ENCODE measurements at regions not wholly inside any gene's neighbourhood (a gene's known extent, or its start where the extent isn't known, plus 50 kb on each side); places are given as distances from the start of the nearest gene placed in this dataset.
"Not testable (repeated sequence)": the region's sequence is repeated elsewhere in the genome, so short reads cannot be mapped to it uniquely, and the experiment has no call there.

DNA sequence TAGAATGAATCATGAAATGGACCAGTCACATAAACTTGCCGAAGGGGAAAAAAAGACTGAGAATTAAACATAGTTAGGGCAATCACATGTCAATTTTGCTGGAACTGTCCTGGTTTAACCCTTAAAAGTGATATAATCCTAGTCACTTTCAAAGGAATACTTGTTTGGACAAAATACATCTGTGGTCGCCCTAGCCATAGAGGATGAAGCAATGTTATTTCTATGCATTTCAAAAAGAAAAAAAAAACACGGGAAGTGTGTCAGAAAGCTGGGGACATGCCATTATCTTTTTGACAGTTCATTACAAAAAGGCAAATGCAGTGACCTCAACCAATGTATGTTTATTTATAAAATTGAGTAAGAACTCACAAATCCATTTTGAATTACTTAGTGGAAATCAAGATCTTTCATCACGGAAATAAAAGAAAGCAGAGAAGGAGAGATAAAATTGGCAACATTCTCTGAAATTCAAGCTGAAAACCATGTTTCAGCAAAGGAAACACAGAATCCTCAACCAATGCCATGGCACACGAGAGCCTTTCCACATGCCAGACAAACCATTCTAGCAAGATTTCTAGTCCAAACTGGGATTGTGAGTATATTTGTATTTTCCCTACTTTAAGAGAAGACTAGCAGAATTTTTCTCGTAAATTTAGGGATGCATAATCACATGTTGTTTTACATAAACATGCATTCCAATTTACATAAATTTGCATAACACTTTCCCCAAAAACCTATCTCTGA, 854.3 kb upstream of the ACVR2A start:
- DNase-seq (ENCODE audit: low read depth in 2 of 3, low spot score in 2 of 3): no peak

DNA sequence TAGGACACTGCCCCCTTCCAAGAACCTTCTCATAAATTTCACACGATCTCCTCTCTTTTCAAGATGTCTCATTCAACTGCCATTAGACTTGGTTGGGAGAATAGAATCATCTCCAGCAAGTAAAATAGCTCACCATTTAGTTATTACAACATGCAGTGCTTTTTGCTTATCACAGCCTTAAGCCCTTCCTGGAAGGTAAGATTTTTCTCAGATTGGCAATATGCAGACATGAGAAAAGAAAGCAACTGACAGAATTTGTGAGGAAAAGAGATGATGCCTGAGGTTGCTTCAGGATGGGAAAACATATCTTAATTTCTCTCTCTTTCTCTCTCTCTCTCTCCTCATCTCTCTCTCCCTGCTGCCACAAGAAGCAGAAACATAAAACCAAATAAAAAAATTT, 855.1 kb upstream of the ACVR2A start:
- DNase-seq (ENCODE audit: low read depth in 2 of 3, low spot score in 2 of 3): no peak

DNA sequence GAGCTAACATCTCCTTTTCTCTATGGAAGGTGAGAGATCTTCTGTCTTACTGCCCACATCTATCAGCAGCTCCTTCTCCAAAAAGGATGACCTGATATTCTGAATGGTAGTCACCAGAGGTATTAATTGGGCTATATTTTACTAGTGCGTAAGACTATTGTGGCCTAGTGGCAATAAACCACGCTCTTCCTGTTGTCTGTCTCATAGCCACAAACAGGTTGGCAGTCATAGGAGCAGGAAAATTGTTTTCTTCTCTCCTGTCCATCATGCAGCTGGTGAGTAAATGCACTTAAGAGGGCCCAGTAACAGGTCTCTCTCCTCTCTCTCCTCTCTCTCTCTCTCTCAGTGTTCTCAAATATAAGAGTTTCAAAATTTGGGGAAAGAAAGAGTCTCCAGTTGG, 856.8 kb upstream of the ACVR2A start:
- DNase-seq (ENCODE audit: low read depth in 2 of 3, low spot score in 2 of 3): no peak

DNA sequence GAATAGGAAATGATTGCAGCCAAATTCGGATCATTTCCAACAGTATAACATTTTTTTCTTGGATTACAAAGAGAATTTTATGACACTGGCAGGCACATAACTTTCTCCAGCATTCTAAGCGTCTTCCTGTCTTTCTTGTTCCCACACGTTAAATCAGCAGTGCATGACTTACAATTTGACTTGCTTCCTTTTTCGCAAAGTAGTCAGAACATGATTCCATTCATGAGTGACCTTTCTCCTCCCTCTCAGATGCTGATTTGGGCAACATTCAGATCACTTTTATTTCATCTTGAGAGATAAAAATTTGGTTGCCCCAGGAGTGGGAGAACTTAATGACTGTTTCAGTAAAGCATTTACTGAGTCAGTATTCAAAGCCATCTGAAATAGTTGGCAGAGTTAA, 858.7 kb upstream of the ACVR2A start:
- no peak for DNase-seq (ENCODE audit: low read depth in 2 of 3, low spot score in 2 of 3)

GRCh38 chr2:146985753-146986152, 859.1 kb upstream of the ACVR2A start:
- no peak for DNase-seq (ENCODE audit: low read depth in 2 of 3, low spot score in 2 of 3)

GRCh38 chr2:146984014-146984413, 860.8 kb upstream of the ACVR2A start:
- DNase-seq (ENCODE audit: low read depth in 2 of 3, low spot score in 2 of 3): no peak

DNA sequence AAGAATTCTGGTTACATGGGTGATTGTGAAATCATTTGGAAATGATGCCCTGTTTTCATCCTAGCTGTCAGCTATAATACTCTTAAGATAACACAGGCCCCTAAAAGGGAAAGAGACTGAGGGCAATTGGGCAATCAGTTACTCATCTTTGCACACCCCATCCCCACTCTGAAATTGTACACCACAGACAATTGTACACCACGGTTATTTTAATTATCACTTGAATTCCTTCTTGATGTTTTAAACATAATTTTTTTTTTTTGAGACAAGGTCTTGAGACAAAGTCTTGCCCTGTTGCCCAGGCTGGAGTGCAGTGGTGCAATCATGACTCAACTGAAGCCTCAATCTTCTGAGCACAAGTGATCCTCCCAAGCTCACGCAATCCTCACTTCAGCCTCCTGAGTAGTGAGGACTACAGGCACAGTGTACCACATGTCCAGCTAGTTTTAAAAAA, 862.4 kb upstream of the ACVR2A start:
- no peak for DNase-seq (ENCODE audit: low read depth in 2 of 3, low spot score in 2 of 3)

DNA sequence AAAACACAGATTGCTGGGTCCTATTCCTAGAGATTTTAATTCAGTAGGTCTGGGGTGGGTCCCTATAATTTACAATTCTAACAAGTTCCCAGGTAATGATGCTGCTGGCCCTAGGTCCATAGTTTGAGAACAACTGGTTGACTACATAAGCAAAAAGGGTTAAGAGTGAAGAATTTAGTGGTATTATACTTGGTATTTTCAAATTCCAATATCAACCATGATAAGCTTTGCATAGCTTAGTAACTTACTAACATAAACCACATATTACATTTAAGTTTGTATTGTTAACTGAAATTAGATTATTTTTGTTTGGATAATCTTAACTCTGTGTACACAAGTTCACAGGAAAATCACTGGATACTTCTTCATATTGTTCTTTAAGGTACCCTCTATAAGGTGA, 862.9 kb upstream of the ACVR2A start:
- DNase-seq (ENCODE audit: low read depth in 2 of 3, low spot score in 2 of 3): no peak

DNA sequence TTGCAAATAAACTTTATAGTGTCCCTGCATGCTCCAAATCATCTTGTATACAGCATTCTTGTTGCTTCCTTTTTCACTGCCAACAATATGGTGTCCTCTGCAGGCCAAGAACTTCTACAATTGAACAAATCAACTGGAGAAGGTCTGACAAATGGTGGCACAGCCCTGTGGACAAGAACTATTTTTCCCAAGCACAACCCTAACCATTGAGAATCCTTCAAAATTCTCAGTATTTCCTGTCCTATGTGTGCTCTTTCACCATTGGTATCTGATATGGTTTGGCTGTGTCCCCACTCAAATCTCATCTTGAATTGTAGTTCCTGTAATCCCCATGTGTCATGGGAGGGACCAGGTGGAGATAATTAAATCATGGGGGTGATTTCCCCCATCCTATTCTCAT, 865.1 kb upstream of the ACVR2A start:
- DNase-seq (ENCODE audit: low read depth in 2 of 3, low spot score in 2 of 3): no peak

- DNase-seq (ENCODE audit: low read depth in 2 of 3, low spot score in 2 of 3): no peak
Observed at GRCh38 chr2:146978577-146979555, 866.0 kb upstream of the ACVR2A start.

DNA sequence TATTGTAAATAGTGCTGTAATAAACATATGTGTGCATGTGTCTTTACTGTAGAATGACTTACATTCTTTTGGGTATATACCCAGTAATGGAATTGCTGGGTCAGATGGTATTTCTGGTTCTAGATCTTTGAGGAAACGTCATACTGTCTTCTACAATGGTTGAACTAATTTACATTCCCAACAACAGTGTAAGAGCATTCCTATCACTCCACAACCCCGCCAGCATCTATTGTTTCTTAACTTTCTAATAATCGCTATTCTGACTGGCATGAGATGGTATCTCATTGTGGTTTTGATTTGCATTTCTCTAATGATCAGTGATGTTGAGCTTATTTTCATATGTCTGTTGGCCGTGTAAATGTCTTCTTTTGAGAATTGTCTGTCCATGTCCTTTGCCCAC, 873.8 kb upstream of the ACVR2A start:
- not testable (repeated sequence) for DNase-seq (ENCODE audit: low read depth in 2 of 3, low spot score in 2 of 3)

GRCh38 chr2:146969703-146970102, 875.1 kb upstream of the ACVR2A start:
- not testable (repeated sequence) for DNase-seq (ENCODE audit: low read depth in 2 of 3, low spot score in 2 of 3)

GRCh38 chr2:146964494-146964893, 880.3 kb upstream of the ACVR2A start:
- no peak for DNase-seq (ENCODE audit: low read depth in 2 of 3, low spot score in 2 of 3)

DNA sequence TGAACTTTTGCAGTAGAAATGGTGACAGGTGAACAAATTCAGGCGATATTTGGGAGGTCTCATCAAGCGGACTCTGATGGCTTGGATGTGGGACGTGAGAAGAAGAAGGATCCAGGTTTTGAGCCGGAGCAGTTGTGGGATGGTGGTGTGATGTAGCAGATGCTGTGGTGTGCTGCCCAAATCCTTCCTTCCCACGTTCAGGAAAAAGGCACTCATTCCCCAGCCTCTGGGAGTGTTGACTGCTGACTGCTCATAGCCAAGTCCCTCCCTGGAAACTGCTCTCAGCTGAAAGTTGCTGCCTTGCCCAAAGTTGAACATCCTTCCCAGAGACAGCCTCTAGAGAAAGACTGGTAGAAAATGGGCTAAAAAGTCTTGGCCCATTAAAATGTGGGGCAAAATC, 890.3 kb upstream of the ACVR2A start:
- DNase-seq (ENCODE audit: low read depth in 2 of 3, low spot score in 2 of 3): no peak

DNA sequence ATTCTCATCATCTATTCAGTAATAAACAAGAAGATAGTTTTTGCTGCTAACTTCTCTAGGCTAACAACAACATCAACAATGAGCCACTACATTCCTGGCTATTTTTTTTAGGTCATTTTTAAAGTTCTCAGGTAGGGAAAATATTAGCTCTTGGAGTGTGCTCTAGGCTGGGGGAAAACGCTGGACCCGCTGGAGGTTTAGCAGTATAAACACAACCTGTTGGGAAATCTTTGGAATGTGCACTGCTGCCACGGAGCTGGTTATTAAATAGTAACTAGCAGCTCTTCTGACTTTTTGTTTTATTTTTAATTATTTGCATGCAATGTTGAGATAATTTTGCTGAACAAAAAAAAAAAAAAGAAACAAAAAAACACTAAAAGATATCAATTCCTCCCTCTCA, 892.1 kb upstream of the ACVR2A start:
- DNase-seq (ENCODE audit: low read depth in 2 of 3, low spot score in 2 of 3): no peak

DNA sequence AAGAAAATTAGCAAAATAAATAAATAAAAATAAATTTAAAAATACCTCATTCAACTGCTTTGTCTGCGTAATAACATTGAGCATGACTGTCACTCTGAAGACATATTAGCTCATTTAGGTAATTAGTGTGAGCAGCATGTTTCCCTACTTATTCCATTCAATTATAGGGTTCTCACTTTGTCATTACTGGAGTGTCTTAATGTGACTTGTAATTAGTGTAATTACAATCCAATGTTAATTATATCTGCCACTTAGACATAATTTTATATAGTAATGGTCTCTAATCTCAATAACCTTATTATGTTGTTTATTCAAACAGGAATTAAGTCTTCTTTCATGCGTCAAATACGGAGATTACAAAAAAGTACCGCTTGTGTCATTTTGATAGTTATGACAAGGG, 893.9 kb upstream of the ACVR2A start:
- DNase-seq (ENCODE audit: low read depth in 2 of 3, low spot score in 2 of 3): no peak

- DNase-seq (ENCODE audit: low read depth in 2 of 3, low spot score in 2 of 3): no peak
Observed at GRCh38 chr2:146950361-146950760, 894.5 kb upstream of the ACVR2A start.

- no peak for DNase-seq (ENCODE audit: low read depth in 2 of 3, low spot score in 2 of 3)
Observed at GRCh38 chr2:146949400-146949799, 895.4 kb upstream of the ACVR2A start.

DNA sequence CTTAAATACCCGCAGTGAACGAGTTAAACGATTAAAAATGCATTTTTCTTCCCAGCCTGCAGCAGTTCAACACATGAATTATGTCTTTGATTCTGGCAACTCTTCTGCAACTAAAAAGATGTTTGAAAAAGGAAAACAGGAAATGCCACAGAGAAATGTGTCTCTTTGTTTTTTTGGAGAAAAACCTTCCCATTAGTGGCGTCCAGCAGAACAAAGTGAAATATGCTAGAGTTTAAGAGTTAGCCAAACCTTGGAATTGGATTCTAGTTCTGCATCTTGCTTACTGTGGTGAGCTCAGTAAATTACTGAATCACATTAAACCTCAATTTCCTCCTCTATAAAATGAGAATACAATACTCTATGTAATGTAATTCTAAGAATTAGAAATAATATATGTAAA, 900.2 kb upstream of the ACVR2A start:
- DNase-seq (ENCODE audit: low read depth in 2 of 3, low spot score in 2 of 3): no peak

DNA sequence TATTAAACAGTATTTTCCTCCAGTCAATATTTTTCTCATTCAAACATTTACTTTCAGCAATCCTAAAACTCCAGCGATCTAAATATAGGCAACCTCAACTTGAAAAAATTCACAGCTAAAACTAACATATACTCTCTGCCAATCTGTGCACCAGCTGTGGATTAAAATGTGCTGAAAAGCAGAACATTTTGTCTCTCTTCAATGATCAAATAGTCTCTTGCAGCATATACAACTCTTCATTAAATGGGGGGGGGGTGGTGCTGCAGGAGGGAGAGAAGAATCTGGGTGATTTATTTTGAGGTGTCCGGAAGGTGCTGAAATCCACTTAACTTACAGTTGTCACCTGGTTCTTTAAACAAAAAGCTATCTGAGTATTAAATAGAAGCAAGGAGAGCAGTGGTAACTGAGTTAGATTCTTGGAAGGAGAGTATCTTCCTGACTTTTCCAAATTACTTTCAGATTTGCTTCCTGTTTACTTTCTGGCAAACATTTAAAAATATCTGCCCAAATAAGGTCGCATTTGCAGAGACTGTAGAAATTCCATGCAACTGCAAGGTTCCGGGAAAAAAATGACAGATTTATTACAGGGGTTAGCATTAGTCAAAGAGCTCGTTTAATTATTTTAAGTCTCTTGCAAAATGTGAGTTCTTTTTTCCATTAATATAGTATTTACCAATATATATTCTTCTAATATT, 904.7 kb upstream of the ACVR2A start:
- no peak for DNase-seq (ENCODE audit: low read depth in 2 of 3, low spot score in 2 of 3)

GRCh38 chr2:146934921-146935320, 909.9 kb upstream of the ACVR2A start:
- DNase-seq (ENCODE audit: low read depth in 2 of 3, low spot score in 2 of 3): no peak

- no peak for DNase-seq (ENCODE audit: low read depth in 2 of 3, low spot score in 2 of 3)
Observed at GRCh38 chr2:146931109-146931508, 913.7 kb upstream of the ACVR2A start.

Data from activated CD8-positive, alpha-beta memory T cell treated with anti-CD3 and anti-CD28 coated beads for 48 hours (primary cell).